ENCODE measurements at regions not wholly inside any gene's neighbourhood (a gene's known extent, or its start where the extent isn't known, plus 50 kb on each side); places are given as distances from the start of the nearest gene placed in this dataset.

- no peak for TF ChIP-seq CTCF (IDR thresholded peaks at IDR 0.05; ENCODE audit: insufficient read depth in 1 of 2, low read depth in 1 of 2, low read length in 1 of 2, severe bottlenecking in 1 of 2, unreplicated experiment in 1 of 2)
- Histone ChIP-seq H3K4me1 (no peaks in the 10 kb centered on the region), H3K9me3 (no peaks in the 10 kb centered on the region), H3K4me3 (ENCODE audit: low read depth, low read length) (no peak overlapping the region), H3K27me3 (replicated peaks; ENCODE audit: control insufficient read depth, insufficient read depth, low read length) (no peaks in the 10 kb centered on the region), H3K36me3 (ENCODE audit: control insufficient read depth, insufficient read depth, low read length) (no peaks in the 10 kb centered on the region)
- Mint-ChIP-seq H3K4me1 (ENCODE audit: low read depth, unreplicated experiment) (no peaks in the 10 kb centered on the region), H3K27ac (ENCODE audit: unreplicated experiment) (no peak overlapping the region), H3K36me3 (ENCODE audit: insufficient read depth, unreplicated experiment) (no peaks in the 10 kb centered on the region), H3K9me3 (ENCODE audit: unreplicated experiment) (no peaks in the 10 kb centered on the region), H3K27me3 (ENCODE audit: insufficient read depth, unreplicated experiment) (no peaks in the 10 kb centered on the region), H3K4me3 (ENCODE audit: unreplicated experiment) (no peak overlapping the region)
- BruUV-seq (replicated peaks): no TSS peak
- CTCF ChIA-PET: no interaction called here
- DNase-seq: no peak
- POLR2A ChIA-PET: no interaction called here
- intact Hi-C loops (cut with micrococcal nuclease; ENCODE audit: unreplicated experiment): no loop called here
These were observed 1001.9 kb downstream of the PDHA2 start for GRCh38 chr4:96841801-96842200.

DNA sequence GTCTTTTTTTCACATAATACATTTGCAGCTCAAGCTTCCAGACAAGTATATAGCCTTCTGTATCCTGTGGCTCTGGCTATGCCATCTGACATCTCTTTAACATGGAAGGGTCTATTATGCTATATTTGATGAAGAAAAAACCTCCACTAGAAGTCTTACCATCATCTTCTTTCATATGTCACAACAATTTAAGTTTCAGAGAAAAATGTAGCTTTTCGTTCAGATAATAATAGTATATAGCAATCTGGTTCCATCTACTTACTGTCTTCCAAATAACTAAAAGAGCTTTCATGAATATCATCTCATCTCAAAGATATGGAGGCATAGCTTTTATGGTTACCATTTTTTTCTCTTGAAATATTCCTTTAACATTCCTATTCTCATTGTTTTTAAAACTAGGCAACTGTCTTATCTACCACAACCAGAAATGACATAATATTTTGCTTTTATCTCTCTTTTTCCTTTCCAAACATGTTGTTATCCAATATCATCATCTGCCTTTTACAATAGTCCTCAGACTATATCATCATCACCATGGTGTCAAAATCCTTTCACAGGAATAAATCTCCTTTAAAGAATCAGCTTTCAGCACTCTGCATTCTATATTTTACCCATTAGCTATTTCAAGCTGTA, 1005.1 kb downstream of the PDHA2 start:
- no peak for DNase-seq
- intact Hi-C loops (cut with micrococcal nuclease; ENCODE audit: unreplicated experiment): no loop called here
- Histone ChIP-seq H3K27me3 (replicated peaks; ENCODE audit: control insufficient read depth, insufficient read depth, low read length) (no peaks in the 10 kb centered on the region), H3K36me3 (ENCODE audit: control insufficient read depth, insufficient read depth, low read length) (no peaks in the 10 kb centered on the region), H3K4me1 (no peaks in the 10 kb centered on the region), H3K9me3 (no peaks in the 10 kb centered on the region), H3K4me3 (ENCODE audit: low read depth, low read length) (no peak overlapping the region)
- H3K27ac Mint-ChIP-seq (ENCODE audit: unreplicated experiment): no peak overlapping the region
- no peak overlapping the region for H3K4me3 Mint-ChIP-seq (ENCODE audit: unreplicated experiment)
- ChIA-PET CTCF (no interaction called here), POLR2A (no interaction called here)
- no TSS peak for BruUV-seq (replicated peaks)
- H3K36me3 Mint-ChIP-seq (ENCODE audit: insufficient read depth, unreplicated experiment): no peaks in the 10 kb centered on the region
- no peaks in the 10 kb centered on the region for H3K9me3 Mint-ChIP-seq (ENCODE audit: unreplicated experiment)
- H3K4me1 Mint-ChIP-seq (ENCODE audit: low read depth, unreplicated experiment): no peaks in the 10 kb centered on the region
- H3K27me3 Mint-ChIP-seq (ENCODE audit: insufficient read depth, unreplicated experiment): no peaks in the 10 kb centered on the region
- no peak for TF ChIP-seq CTCF (IDR thresholded peaks at IDR 0.05; ENCODE audit: insufficient read depth in 1 of 2, low read depth in 1 of 2, low read length in 1 of 2, severe bottlenecking in 1 of 2, unreplicated experiment in 1 of 2)

DNA sequence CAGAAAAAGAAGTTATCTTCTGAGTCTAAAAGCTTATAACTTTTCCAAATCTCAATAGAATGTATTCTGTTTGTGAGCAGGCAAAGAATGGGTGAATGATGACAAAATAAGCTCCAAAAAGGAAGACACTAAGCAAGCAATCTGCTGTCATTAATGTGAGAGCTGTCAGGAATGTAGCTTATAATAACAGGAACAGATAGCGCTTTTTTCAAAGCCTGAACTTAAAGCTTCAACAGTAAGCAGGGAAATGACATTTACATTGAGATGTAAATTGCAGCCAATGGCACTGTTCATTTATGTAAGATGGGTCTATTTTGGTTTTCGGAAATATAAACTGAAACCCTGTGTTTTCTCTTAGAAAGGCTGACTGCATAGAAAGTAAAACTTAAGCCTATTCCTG, 1005.9 kb downstream of the PDHA2 start:
- H3K9me3 ChIP-seq: no peaks in the 10 kb centered on the region
- H3K27ac Mint-ChIP-seq (ENCODE audit: unreplicated experiment): no peak overlapping the region
- no peaks in the 10 kb centered on the region for H3K36me3 ChIP-seq (ENCODE audit: control insufficient read depth, insufficient read depth, low read length)
- no peak for DNase-seq
- TF ChIP-seq CTCF (IDR thresholded peaks at IDR 0.05; ENCODE audit: insufficient read depth in 1 of 2, low read depth in 1 of 2, low read length in 1 of 2, severe bottlenecking in 1 of 2, unreplicated experiment in 1 of 2): no peak
- no peaks in the 10 kb centered on the region for H3K9me3 Mint-ChIP-seq (ENCODE audit: unreplicated experiment)
- intact Hi-C loops (cut with micrococcal nuclease; ENCODE audit: unreplicated experiment): no loop called here
- H3K36me3 Mint-ChIP-seq (ENCODE audit: insufficient read depth, unreplicated experiment): no peaks in the 10 kb centered on the region
- H3K4me3 Mint-ChIP-seq (ENCODE audit: unreplicated experiment): no peak overlapping the region
- no TSS peak for BruUV-seq (replicated peaks)
- H3K27me3 ChIP-seq (replicated peaks; ENCODE audit: control insufficient read depth, insufficient read depth, low read length): no peaks in the 10 kb centered on the region
- H3K27me3 Mint-ChIP-seq (ENCODE audit: insufficient read depth, unreplicated experiment): no peaks in the 10 kb centered on the region
- ChIA-PET CTCF (no interaction called here), POLR2A (no interaction called here)
- no peak overlapping the region for H3K4me3 ChIP-seq (ENCODE audit: low read depth, low read length)
- no peaks in the 10 kb centered on the region for H3K4me1 Mint-ChIP-seq (ENCODE audit: low read depth, unreplicated experiment)
- no peaks in the 10 kb centered on the region for H3K4me1 ChIP-seq
